ENCODE measurements at regions not wholly inside any gene's neighbourhood (a gene's known extent, or its start where the extent isn't known, plus 50 kb on each side); places are given as distances from the start of the nearest gene placed in this dataset.

DNA sequence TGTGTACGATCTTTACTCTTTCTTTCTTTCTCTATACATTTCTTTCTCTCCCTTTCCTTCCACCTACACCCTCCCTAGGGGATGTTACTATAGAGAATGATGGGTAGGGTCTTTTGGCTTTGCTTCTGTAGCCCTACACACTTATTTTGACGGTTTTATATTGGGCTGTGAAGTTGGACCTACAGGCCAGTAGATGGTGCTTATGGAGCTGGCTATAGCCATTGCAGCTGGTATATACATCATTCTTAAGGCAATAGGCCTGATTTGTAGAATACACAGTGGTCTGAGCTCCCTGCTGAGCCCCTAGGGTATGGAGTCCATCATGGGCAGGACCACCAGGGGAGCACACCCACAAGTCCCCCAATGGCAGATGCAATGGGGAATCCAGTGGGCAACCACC, 1869.7 kb downstream of the STIM2 start:
- H3K27ac Mint-ChIP-seq: no peak overlapping the region
- DNase-seq (ENCODE audit: extremely low spot score, unreplicated experiment): no peak
- no peaks in the 10 kb centered on the region for H3K27me3 Mint-ChIP-seq
- H3K4me1 Mint-ChIP-seq (ENCODE audit: unreplicated experiment): no peaks in the 10 kb centered on the region
- H3K36me3 Mint-ChIP-seq: no peaks in the 10 kb centered on the region
- H3K9me3 Mint-ChIP-seq: no peaks in the 10 kb centered on the region
- TF ChIP-seq, protein P1, sequence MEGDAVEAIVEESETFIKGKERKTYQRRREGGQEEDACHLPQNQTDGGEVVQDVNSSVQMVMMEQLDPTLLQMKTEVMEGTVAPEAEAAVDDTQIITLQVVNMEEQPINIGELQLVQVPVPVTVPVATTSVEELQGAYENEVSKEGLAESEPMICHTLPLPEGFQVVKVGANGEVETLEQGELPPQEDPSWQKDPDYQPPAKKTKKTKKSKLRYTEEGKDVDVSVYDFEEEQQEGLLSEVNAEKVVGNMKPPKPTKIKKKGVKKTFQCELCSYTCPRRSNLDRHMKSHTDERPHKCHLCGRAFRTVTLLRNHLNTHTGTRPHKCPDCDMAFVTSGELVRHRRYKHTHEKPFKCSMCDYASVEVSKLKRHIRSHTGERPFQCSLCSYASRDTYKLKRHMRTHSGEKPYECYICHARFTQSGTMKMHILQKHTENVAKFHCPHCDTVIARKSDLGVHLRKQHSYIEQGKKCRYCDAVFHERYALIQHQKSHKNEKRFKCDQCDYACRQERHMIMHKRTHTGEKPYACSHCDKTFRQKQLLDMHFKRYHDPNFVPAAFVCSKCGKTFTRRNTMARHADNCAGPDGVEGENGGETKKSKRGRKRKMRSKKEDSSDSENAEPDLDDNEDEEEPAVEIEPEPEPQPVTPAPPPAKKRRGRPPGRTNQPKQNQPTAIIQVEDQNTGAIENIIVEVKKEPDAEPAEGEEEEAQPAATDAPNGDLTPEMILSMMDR (conservative IDR thresholded peaks at IDR 0.05): no peak
- no peak overlapping the region for H3K4me3 Mint-ChIP-seq

DNA sequence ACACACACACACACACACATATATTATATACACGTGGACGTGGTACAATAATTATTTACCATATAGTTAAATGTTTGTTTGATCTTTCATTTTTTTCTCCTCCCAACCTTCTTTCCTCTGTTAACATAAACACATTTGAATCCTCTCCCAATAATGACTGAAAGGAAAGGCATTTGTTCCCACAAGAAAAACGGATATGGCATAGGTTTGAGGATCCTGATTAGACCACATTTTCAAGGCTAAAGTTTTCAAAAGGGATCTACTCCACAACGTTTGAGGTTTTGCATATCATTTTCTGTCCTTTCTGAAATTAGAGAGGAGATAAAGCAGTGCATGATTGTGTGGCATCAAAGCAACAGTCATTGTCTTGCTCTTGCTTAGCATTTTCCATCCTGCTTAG, 1883.4 kb downstream of the STIM2 start:
- Mint-ChIP-seq H3K27me3 (no peaks in the 10 kb centered on the region), H3K27ac (no peak overlapping the region), H3K36me3 (no peaks in the 10 kb centered on the region), H3K9me3 (no peaks in the 10 kb centered on the region), H3K4me1 (ENCODE audit: unreplicated experiment) (no peaks in the 10 kb centered on the region), H3K4me3 (no peak overlapping the region)
- TF ChIP-seq, protein P1 (conservative IDR thresholded peaks at IDR 0.05): no peak
- no peak for DNase-seq (ENCODE audit: extremely low spot score, unreplicated experiment)

DNA sequence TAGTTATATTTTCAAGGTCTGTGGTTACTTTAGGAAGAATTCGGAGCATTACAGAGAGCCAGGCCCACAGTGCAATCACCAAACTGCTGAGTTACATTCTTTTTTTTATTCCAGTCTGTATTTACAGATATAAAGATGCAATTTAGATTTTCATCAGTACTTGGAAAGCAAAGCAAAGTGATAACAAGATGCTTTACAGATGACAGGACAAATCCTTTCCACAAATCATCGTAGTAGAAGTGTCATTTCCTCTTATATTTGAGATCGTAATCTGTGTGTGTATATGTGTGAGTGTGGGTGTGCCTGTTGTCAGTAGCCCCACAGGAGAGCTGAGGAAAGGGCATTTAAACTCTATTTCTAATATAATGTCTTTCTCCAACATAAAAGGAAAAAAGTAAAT, 1893.7 kb downstream of the STIM2 start:
- Mint-ChIP-seq H3K9me3 (no peaks in the 10 kb centered on the region), H3K27ac (no peak overlapping the region)

DNA sequence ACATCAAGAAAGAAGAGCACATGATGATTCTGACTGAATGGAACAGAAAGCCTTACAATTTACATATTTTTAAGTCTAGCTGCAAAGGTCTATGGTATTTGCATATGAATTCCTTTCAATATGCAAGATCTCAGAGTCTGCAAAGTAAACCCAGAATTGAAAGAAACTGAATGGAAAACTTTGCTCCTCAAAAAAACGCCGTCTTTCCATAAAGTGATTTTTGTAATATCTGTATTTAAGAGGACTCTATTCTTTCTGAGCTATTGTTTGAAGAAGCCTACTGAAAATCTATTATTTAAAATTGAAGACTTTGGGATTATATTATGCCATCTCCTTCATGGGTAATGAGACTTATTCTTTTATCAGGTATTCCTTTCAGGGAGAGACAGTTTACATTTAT, 1894.4 kb downstream of the STIM2 start:
- TF ChIP-seq, protein P1 (conservative IDR thresholded peaks at IDR 0.05): no peak
- Mint-ChIP-seq H3K4me1 (ENCODE audit: unreplicated experiment) (no peaks in the 10 kb centered on the region), H3K27me3 (no peaks in the 10 kb centered on the region), H3K27ac (no peak overlapping the region), H3K9me3 (no peaks in the 10 kb centered on the region), H3K36me3 (no peaks in the 10 kb centered on the region), H3K4me3 (no peak overlapping the region)
- DNase-seq (ENCODE audit: extremely low spot score, unreplicated experiment): no peak

More for the DNA sequence above, 1893.7 kb downstream of the STIM2 start:
- H3K4me1 Mint-ChIP-seq (ENCODE audit: unreplicated experiment): no peaks in the 10 kb centered on the region
- no peak for DNase-seq (ENCODE audit: extremely low spot score, unreplicated experiment)
- H3K36me3 Mint-ChIP-seq: no peaks in the 10 kb centered on the region
- TF ChIP-seq, protein P1 (conservative IDR thresholded peaks at IDR 0.05): no peak
- H3K4me3 Mint-ChIP-seq: no peak overlapping the region
- H3K27me3 Mint-ChIP-seq: no peaks in the 10 kb centered on the region

- no peak overlapping the region for H3K27ac Mint-ChIP-seq
These were observed 1898.4 kb downstream of the STIM2 start for GRCh38 chr4:28759064-28759463.

More at GRCh38 chr4:28759064-28759463, 1898.4 kb downstream of the STIM2 start:
- TF ChIP-seq, protein P1 (conservative IDR thresholded peaks at IDR 0.05): no peak
- H3K4me1 Mint-ChIP-seq (ENCODE audit: unreplicated experiment): no peaks in the 10 kb centered on the region
- no peaks in the 10 kb centered on the region for H3K36me3 Mint-ChIP-seq
- H3K4me3 Mint-ChIP-seq: no peak overlapping the region
- H3K9me3 Mint-ChIP-seq: no peaks in the 10 kb centered on the region
- DNase-seq (ENCODE audit: extremely low spot score, unreplicated experiment): no peak
- no peaks in the 10 kb centered on the region for H3K27me3 Mint-ChIP-seq

Measured in type B pancreatic cell (in vitro differentiated cells).